Testis (tissue), 2 donors: ENCODE measurements at regions not wholly inside any gene's neighbourhood (a gene's known extent, or its start where the extent isn't known, plus 50 kb on each side); places are given as distances from the start of the nearest gene placed in this dataset.

Experiments used
- DNase-seq: peaks from one replicate; pipeline ENCODE4 v3.0.0-alpha.2; 2019
- H3K27ac ChIP-seq, 2 donors: fragments of 200-600 bp; sonication (generic); one replicate each; pipeline ENCODE4 v1.5.1; 2019
- H3K27me3 ChIP-seq: fragments of 200-600 bp; sonication (generic); one replicate; pipeline ENCODE4 v1.5.1; 2019
- H3K36me3 ChIP-seq: fragments of 200-600 bp; sonication (generic); one replicate; pipeline ENCODE4 v1.5.1; 2017; ENCODE audit warnings: low read depth; ENCODE audit errors: missing control alignments
- H3K4me1 ChIP-seq: fragments of 200-600 bp; sonication (generic); one replicate; pipeline ENCODE4 v1.5.1; 2019
- H3K4me3 ChIP-seq, 2 donors: fragments of 200-600 bp; sonication (generic); one replicate each; pipeline ENCODE4 v1.5.1; 2017 to 2019
- H3K9me3 ChIP-seq: fragments of 200-600 bp; sonication (generic); one replicate; pipeline ENCODE4 v1.5.1; 2017
- CTCF ChIP-seq, 3 experiments: fragments of 450-650 bp in 2 of 3; fragments of 200-600 bp in 1 of 3; sonication (generic) in 1 of 3; IDR thresholded peaks; one replicate each; pipeline ENCODE4 v1.5.1; 2016 to 2019; ENCODE audit warnings: antibody characterized with exemption in 3 of 3, mild to moderate bottlenecking in 2 of 3, moderate library complexity in 1 of 3
- POLR2A ChIP-seq: fragments of 450-650 bp; IDR thresholded peaks from one replicate; pipeline ENCODE4 v1.6.1; 2017; ENCODE audit warnings: antibody characterized with exemption, mild to moderate bottlenecking, moderate library complexity
- WGBS, 2 donors: methylation state at CpG; one replicate each; pipeline ENCODE4 v1.1.5; 2018; 5-methylcytosine and 5-hydroxymethylcytosine counted together
- intact Hi-C: fragments of 100-400 bp; cut with DNase I; formaldehyde crosslinking; loops from one replicate; pipeline ENCODE4 v1.15.1; 2023; ENCODE audit warnings: low total_unique reads

GRCh38 chr18:30415903-30416302 is 626.6 kb downstream of the DSC3 start:
- Histone ChIP-seq H3K36me3 (no peaks in the 10 kb centered on the region), H3K4me1 (no peaks in the 10 kb centered on the region), H3K27ac (no peak overlapping the region), H3K27me3 (no peaks in the 10 kb centered on the region), H3K4me3 (no peak overlapping the region), H3K9me3 (no peaks in the 10 kb centered on the region)
- no peak for DNase-seq
- WGBS, 2 donors = 82 to 83% methylated on average over 2 of the region's 2 CpGs
- no peak for TF ChIP-seq POLR2A
- TF ChIP-seq CTCF (IDR thresholded peaks at IDR 0.05) = no peak
- intact Hi-C loops = no loop called here

- Histone ChIP-seq H3K9me3 (no peaks in the 10 kb centered on the region), H3K27me3 (no peaks in the 10 kb centered on the region), H3K36me3 (no peaks in the 10 kb centered on the region), H3K4me1 (no peaks in the 10 kb centered on the region), H3K27ac (no peak overlapping the region), H3K4me3 (no peak overlapping the region)
- TF ChIP-seq CTCF (IDR thresholded peaks at IDR 0.05) (no peak), POLR2A (no peak)
- intact Hi-C loops = no loop called here
- no peak for DNase-seq
- 63 to 75% methylated on average over 3 of the region's 3 CpGs for WGBS, 2 donors
Observed at GRCh38 chr18:30409120-30409519, 633.4 kb downstream of the DSC3 start.

DNA sequence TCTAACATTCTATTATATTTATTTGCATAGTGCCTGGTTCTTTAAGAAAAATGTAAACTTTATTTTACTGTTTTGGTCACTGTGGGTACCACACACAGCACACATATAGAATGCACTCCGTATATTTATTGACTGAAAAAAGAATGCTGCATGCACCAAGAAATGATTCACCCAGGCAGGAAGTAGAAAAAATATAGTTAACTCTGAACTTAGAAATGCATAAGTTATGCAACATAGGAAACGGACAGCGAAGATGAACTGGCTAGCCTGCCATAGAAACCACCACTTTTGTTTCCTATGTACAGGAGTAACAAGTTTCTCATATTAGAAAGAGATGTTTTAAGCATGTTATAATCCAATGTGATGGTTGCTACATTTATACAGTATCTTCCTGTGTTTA is 635.8 kb downstream of the DSC3 start:
- Histone ChIP-seq H3K4me1 (no peaks in the 10 kb centered on the region), H3K4me3 (no peak overlapping the region), H3K27me3 (no peaks in the 10 kb centered on the region), H3K27ac (no peak overlapping the region), H3K36me3 (no peaks in the 10 kb centered on the region), H3K9me3 (no peaks in the 10 kb centered on the region)
- TF ChIP-seq POLR2A (no peak), CTCF (IDR thresholded peaks at IDR 0.05) (no peak)
- intact Hi-C loops = no loop called here
- DNase-seq = no peak
- WGBS, 2 donors = 81 to 83% methylated on average over 3 of the region's 3 CpGs

DNA sequence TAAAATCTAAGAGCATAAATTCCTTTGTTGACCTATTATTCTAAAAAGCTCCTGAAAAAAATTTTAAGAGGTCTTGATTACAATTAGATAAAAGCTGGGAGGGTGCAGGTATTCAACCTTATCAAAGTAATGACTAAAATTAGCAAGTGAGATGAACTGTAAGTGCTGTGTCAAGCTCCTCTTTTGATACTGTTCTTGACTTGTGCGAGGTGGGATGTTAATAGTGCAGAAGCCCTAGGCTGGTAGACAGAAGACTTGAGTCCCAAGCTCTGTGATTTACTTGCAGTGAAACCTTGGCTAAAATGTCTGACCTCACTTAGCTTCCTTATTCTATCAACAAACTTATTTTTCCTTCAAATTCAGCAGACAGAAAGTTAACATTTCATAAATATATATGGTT is 637.5 kb downstream of the DSC3 start:
- H3K27me3 ChIP-seq = no peaks in the 10 kb centered on the region
- no peak overlapping the region for H3K27ac ChIP-seq
- H3K9me3 ChIP-seq = no peaks in the 10 kb centered on the region
- H3K36me3 ChIP-seq = no peaks in the 10 kb centered on the region
- TF ChIP-seq POLR2A (no peak), CTCF (IDR thresholded peaks at IDR 0.05) (no peak)
- no peaks in the 10 kb centered on the region for H3K4me1 ChIP-seq
- 86 to 93% methylated on average over 1 of the region's 1 CpG for WGBS, 2 donors
- intact Hi-C loops = no loop called here
- no peak overlapping the region for H3K4me3 ChIP-seq
- DNase-seq = no peak

GRCh38 chr18:30404422-30404821 is 638.1 kb downstream of the DSC3 start:
- intact Hi-C loops = no loop called here
- no peak for DNase-seq
- 88 to 91% methylated on average over 1 of the region's 1 CpG for WGBS, 2 donors
- no peaks in the 10 kb centered on the region for H3K9me3 ChIP-seq
- H3K4me1 ChIP-seq = no peaks in the 10 kb centered on the region
- H3K27me3 ChIP-seq = no peaks in the 10 kb centered on the region
- H3K36me3 ChIP-seq = no peaks in the 10 kb centered on the region
- no peak overlapping the region for H3K27ac ChIP-seq
- no peak for TF ChIP-seq POLR2A
- no peak overlapping the region for H3K4me3 ChIP-seq
